Midbrain (tissue), 1 donor: ENCODE measurements at regions not wholly inside any gene's neighbourhood (a gene's known extent, or its start where the extent isn't known, plus 50 kb on each side); places are given as distances from the start of the nearest gene placed in this dataset.

Experiments
- DNase-seq: peaks from one replicate; lab custom pipeline; 2025; lab: John Stamatoyannopoulos, UW

- no peak for DNase-seq
Measured at GRCh38 chr5:171509467-171509866, 90.0 kb downstream of the FGF18 start.

GRCh38 chr5:171512397-171512796 is 93.0 kb downstream of the FGF18 start:
- no peak for DNase-seq

- no peak for DNase-seq
Measured at GRCh38 chr5:171513591-171513990, 94.1 kb downstream of the FGF18 start.

- no peak for DNase-seq
Measured at GRCh38 chr5:171518916-171519315, 99.5 kb downstream of the FGF18 start.

GRCh38 chr5:171520300-171521174 is 101.1 kb downstream of the FGF18 start:
- DNase-seq, result no peak

GRCh38 chr5:171521219-171521633 is 101.8 kb downstream of the FGF18 start:
- DNase-seq, result no peak

- no peak for DNase-seq
Measured at GRCh38 chr5:171521679-171522078, 102.2 kb downstream of the FGF18 start.

GRCh38 chr5:171523781-171524180 is 104.3 kb downstream of the FGF18 start:
- DNase-seq, result no peak

GRCh38 chr5:171524466-171524865 is 105.0 kb downstream of the FGF18 start:
- no peak for DNase-seq

GRCh38 chr5:171525085-171525484 is 105.6 kb downstream of the FGF18 start:
- no peak for DNase-seq

- no peak for DNase-seq
Measured at GRCh38 chr5:171528036-171528435, 108.6 kb downstream of the FGF18 start.

- no peak for DNase-seq
Measured at GRCh38 chr5:171528865-171529614, 109.6 kb downstream of the FGF18 start.

- DNase-seq, result no peak
Measured at GRCh38 chr5:171531638-171532037, 112.2 kb downstream of the FGF18 start.

GRCh38 chr5:171533153-171533552 is 113.7 kb downstream of the FGF18 start:
- DNase-seq, result no peak

- no peak for DNase-seq
Measured at GRCh38 chr5:171534043-171534895, 114.8 kb downstream of the FGF18 start.

- no peak for DNase-seq
Measured at GRCh38 chr5:171535162-171535561, 115.7 kb downstream of the FGF18 start.

- DNase-seq, result no peak
Measured at GRCh38 chr5:171537070-171537849, 117.8 kb downstream of the FGF18 start.

GRCh38 chr5:171537923-171538537 is 118.6 kb downstream of the FGF18 start:
- no peak for DNase-seq

GRCh38 chr5:171538681-171539080 is 119.2 kb downstream of the FGF18 start:
- no peak for DNase-seq

- DNase-seq, result no peak
Measured at GRCh38 chr5:171540865-171541264, 121.4 kb downstream of the FGF18 start.

GRCh38 chr5:171541341-171541776 is 121.9 kb downstream of the FGF18 start:
- no peak for DNase-seq
